Mucosa of rectum (tissue), 2 donors: ENCODE measurements at regions not wholly inside any gene's neighbourhood (a gene's known extent, or its start where the extent isn't known, plus 50 kb on each side); places are given as distances from the start of the nearest gene placed in this dataset.

Experiments used
- H3K27ac ChIP-seq, 2 donors: one replicate each; pipeline ENCODE4 v1.7.0; 2013; ENCODE audit warnings: inconsistent platforms in 2 of 2, low read depth in 2 of 2, low read length in 2 of 2
- H3K27me3 ChIP-seq, 2 donors: one replicate each; pipeline ENCODE4 v1.7.0; 2013; ENCODE audit warnings: low read length in 2 of 2; ENCODE audit not compliant: control insufficient read depth in 2 of 2, insufficient read depth in 2 of 2
- H3K36me3 ChIP-seq, 2 donors: one replicate each; pipeline ENCODE4 v1.7.0; 2013; ENCODE audit warnings: low read length in 2 of 2; ENCODE audit not compliant: control insufficient read depth in 2 of 2, insufficient read depth in 2 of 2
- H3K4me1 ChIP-seq, 2 donors: one replicate each; pipeline ENCODE4 v1.7.0; 2013; ENCODE audit warnings: low read length in 2 of 2, mild to moderate bottlenecking in 1 of 2; ENCODE audit not compliant: control insufficient read depth in 2 of 2, insufficient read depth in 2 of 2
- H3K4me3 ChIP-seq, 2 donors: one replicate each; pipeline ENCODE4 v1.7.0; 2013; ENCODE audit warnings: low read length in 2 of 2
- H3K9ac ChIP-seq, 2 donors: one replicate each; pipeline ENCODE4 v1.7.0; 2013; ENCODE audit warnings: low read length in 2 of 2, low read depth in 1 of 2, mild to moderate bottlenecking in 1 of 2
- H3K9me3 ChIP-seq, 2 donors: one replicate each; pipeline ENCODE4 v1.7.0; 2013; ENCODE audit warnings: low read length in 2 of 2; ENCODE audit not compliant: control insufficient read depth in 2 of 2
- donor health status: healthy.
- donor health status: Normal muscosa, but diverticular disease.

GRCh38 chr4:41365681-41366080 is 109.0 kb downstream of the UCHL1 start:
- H3K4me3 ChIP-seq: no peak overlapping the region
- H3K9me3 ChIP-seq: no peaks in the 10 kb centered on the region
- no peaks in the 10 kb centered on the region for H3K36me3 ChIP-seq
- no peaks in the 10 kb centered on the region for H3K27me3 ChIP-seq
- no peak overlapping the region for H3K9ac ChIP-seq
- H3K4me1 ChIP-seq: peaks cover 0 to 3% of the 10 kb centered on the region in 2 donors
- no peak overlapping the region for H3K27ac ChIP-seq

- H3K9ac ChIP-seq: no peak overlapping the region
- no peak overlapping the region for H3K4me3 ChIP-seq
- H3K4me1 ChIP-seq: peaks cover 0 to under 1% of the 10 kb centered on the region in 2 donors
- H3K27me3 ChIP-seq: no peaks in the 10 kb centered on the region
- no peaks in the 10 kb centered on the region for H3K36me3 ChIP-seq
- no peaks in the 10 kb centered on the region for H3K9me3 ChIP-seq
- no peak overlapping the region for H3K27ac ChIP-seq
Observed at GRCh38 chr4:41366911-41367517, 110.3 kb downstream of the UCHL1 start.

DNA sequence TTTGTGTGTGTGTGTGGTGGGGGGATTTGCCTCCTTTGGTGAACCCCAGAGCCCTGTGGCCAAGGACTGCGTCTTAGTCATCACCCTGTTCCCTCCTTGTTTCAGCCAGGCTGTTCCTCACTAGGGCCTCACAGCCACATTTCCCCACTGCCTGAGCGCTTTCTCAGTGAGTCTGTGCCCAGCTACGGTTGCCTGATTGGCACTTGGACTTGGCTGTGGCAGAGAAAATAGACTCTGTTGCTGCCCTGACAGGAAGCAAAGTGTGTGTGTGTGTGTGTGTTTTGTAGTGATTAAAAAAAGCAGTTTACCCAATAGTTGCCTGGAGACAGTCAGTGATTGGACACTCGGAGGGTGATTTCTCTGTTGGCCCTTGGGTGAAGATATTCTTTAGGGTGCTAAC is 113.0 kb downstream of the UCHL1 start:
- Histone ChIP-seq H3K27ac (no peak overlapping the region), H3K27me3 (no peaks in the 10 kb centered on the region), H3K4me1 (no peaks in the 10 kb centered on the region), H3K36me3 (no peaks in the 10 kb centered on the region), H3K9me3 (no peaks in the 10 kb centered on the region), H3K4me3 (no peak overlapping the region), H3K9ac (no peak overlapping the region)

DNA sequence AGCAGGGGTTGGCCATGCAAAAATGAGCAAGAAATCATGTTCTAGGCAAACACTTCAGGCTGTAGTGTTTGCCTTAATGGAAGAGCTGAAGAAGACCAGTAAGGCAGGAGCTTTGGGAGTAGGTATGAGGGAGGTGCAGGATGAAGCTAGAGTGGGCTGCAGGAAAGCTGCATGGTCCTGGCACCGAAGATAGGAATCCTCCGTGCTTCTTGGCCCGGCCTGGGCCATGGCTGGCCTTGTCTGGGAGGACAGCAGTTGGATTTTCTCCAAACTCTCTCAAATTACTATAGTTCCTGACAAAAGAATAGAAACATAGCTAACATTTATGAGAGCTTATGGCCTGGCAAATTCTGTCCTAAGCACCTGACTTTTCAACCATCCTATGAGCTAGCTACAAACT is 116.5 kb downstream of the UCHL1 start:
- Histone ChIP-seq H3K27me3 (no peaks in the 10 kb centered on the region), H3K27ac (no peak overlapping the region), H3K4me3 (no peak overlapping the region), H3K4me1 (no peaks in the 10 kb centered on the region), H3K9me3 (no peaks in the 10 kb centered on the region), H3K36me3 (no peaks in the 10 kb centered on the region), H3K9ac (no peak overlapping the region)

DNA sequence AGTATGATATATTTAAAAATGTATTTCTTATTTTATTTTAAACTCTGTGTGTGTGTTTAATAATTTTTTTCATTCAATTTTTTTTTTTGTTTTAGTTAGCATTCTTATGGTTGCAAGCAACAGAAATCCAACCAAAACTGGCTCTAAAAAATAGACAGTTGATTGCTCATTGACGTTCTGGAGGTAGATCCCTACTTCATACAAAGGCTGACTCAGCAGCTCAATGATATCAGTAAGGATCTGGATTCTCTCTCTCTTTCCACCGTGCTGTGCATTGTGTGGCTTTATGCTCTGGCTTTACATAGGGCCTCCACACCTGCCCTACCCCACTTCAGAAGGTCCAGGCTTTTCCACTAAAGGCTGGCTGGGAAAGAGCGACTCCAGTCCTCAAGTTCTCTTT is 117.8 kb downstream of the UCHL1 start:
- H3K9me3 ChIP-seq: peaks cover 0 to 2% of the 10 kb centered on the region in 2 donors
- H3K36me3 ChIP-seq: no peaks in the 10 kb centered on the region
- no peak overlapping the region for H3K27ac ChIP-seq
- H3K4me3 ChIP-seq: no peak overlapping the region
- H3K4me1 ChIP-seq: no peaks in the 10 kb centered on the region
- no peak overlapping the region for H3K9ac ChIP-seq
- no peaks in the 10 kb centered on the region for H3K27me3 ChIP-seq

- H3K9me3 ChIP-seq: peaks cover 0 to 2% of the 10 kb centered on the region in 2 donors
- H3K36me3 ChIP-seq: no peaks in the 10 kb centered on the region
- H3K27ac ChIP-seq: no peak overlapping the region
- no peak overlapping the region for H3K9ac ChIP-seq
- no peaks in the 10 kb centered on the region for H3K4me1 ChIP-seq
- H3K27me3 ChIP-seq: no peaks in the 10 kb centered on the region
- no peak overlapping the region for H3K4me3 ChIP-seq
Observed at GRCh38 chr4:41375561-41375960, 118.8 kb downstream of the UCHL1 start.

- Histone ChIP-seq H3K4me1 (no peaks in the 10 kb centered on the region), H3K27me3 (no peaks in the 10 kb centered on the region), H3K27ac (no peak overlapping the region), H3K9ac (no peak overlapping the region), H3K36me3 (no peaks in the 10 kb centered on the region), H3K9me3 (peaks cover 0 to 2% of the 10 kb centered on the region in 2 donors), H3K4me3 (no peak overlapping the region)
Observed at GRCh38 chr4:41377196-41377595, 120.5 kb downstream of the UCHL1 start.

- H3K4me1 ChIP-seq: no peaks in the 10 kb centered on the region
- no peaks in the 10 kb centered on the region for H3K27me3 ChIP-seq
- no peak overlapping the region for H3K9ac ChIP-seq
- no peak overlapping the region for H3K27ac ChIP-seq
- no peak overlapping the region for H3K4me3 ChIP-seq
- peaks cover 0 to 2% of the 10 kb centered on the region in 2 donors for H3K9me3 ChIP-seq
- H3K36me3 ChIP-seq: no peaks in the 10 kb centered on the region
Observed at GRCh38 chr4:41379230-41379629, 122.5 kb downstream of the UCHL1 start.

- no peak overlapping the region for H3K27ac ChIP-seq
- H3K27me3 ChIP-seq: no peaks in the 10 kb centered on the region
- no peak overlapping the region for H3K9ac ChIP-seq
- H3K36me3 ChIP-seq: no peaks in the 10 kb centered on the region
- H3K4me1 ChIP-seq: no peaks in the 10 kb centered on the region
- peaks cover 0 to 2% of the 10 kb centered on the region in 2 donors for H3K9me3 ChIP-seq
- H3K4me3 ChIP-seq: no peak overlapping the region
Observed at GRCh38 chr4:41380511-41381157, 123.9 kb downstream of the UCHL1 start.

DNA sequence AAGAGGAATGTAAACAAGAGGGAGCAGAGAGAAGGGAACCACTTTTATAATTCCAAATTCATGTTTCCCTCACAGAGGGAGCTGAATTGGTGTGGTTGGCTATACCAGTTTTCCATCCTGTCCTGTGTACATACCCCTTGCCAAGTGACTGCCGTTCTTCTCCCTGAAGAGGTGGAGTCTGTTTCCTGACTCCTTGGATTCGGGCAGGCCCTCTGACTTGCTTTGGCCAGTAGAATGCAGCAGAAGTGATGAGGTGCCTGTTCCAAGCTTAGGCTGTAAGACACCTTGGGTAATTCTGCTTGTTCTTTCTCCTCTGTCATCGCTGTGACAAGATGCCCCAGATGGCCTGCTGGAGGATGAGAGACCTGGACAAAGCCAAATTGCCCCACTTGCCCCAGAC is 124.7 kb downstream of the UCHL1 start:
- Histone ChIP-seq H3K9me3 (peaks cover 0 to 2% of the 10 kb centered on the region in 2 donors), H3K27ac (no peak overlapping the region), H3K4me3 (no peak overlapping the region), H3K27me3 (no peaks in the 10 kb centered on the region), H3K9ac (no peak overlapping the region), H3K36me3 (no peaks in the 10 kb centered on the region), H3K4me1 (no peaks in the 10 kb centered on the region)
